Activated CD8-positive, alpha-beta memory T cell treated with anti-CD3 and anti-CD28 coated beads for 36 hours (primary cell): ENCODE measurements at regions not wholly inside any gene's neighbourhood (a gene's known extent, or its start where the extent isn't known, plus 50 kb on each side); places are given as distances from the start of the nearest gene placed in this dataset.
"Not testable (repeated sequence)": the region's sequence is repeated elsewhere in the genome, so short reads cannot be mapped to it uniquely, and the experiment has no call there.

Experiments
- CTCF ChIA-PET: fragments of 350-600 bp; sonication (Branson Sonifier 250); formaldehyde crosslinking; loops from one replicate; lab custom pipeline; 2021; ENCODE audit warnings: antibody characterized with exemption; lab: Charles Lee
- POLR2A ChIA-PET: fragments of 350-600 bp; sonication (Branson Sonifier 250); formaldehyde crosslinking; loops from one replicate; lab custom pipeline; 2021; ENCODE audit warnings: antibody characterized with exemption; lab: Charles Lee

DNA sequence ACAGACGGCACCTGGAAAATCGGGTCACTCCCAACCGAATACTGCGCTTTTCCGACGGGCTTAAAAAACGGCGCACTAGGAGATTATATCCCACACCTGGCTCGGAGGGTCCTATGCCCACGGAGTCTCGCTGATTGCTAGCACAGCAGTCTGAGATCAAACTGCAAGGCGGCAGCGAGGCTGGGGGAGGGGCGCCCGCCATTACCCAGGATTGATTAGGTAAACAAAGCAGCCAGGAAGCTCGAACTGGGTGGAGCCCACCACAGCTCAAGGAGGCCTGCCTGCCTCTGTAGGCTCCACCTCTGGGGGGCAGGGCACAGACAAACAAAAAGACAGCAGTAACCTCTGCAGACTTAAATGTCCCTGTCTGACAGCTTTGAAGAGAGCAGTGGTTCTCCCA is 64.5 kb downstream of the SLC30A10 start:
- CTCF ChIA-PET, POLR2A ChIA-PET: not testable (repeated sequence)

DNA sequence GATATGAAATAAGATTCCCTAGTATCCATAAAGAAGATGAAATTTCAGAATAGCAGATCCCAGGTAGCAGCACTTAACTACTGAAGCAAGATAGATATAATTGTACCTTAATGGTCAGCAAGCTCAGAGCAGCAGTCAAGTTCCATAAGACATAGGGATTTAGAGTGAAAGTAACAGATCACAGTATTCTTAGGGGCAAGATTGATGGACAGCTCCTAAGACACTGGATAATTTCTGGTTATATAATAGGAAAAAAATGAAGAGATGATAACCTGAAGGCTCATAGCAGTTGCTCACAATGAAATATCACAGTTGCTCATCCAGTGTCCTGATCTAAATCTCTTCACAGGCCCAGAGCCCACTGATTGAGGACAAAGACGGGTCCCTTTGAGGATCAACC is 66.0 kb downstream of the SLC30A10 start:
- ChIA-PET POLR2A (no interaction called here), CTCF (no interaction called here)

GRCh38 chr1:219858980-219859379 is 69.4 kb downstream of the SLC30A10 start:
- ChIA-PET POLR2A (no interaction called here), CTCF (no interaction called here)

GRCh38 chr1:219847215-219847855 is 81.0 kb downstream of the SLC30A10 start:
- ChIA-PET POLR2A (no interaction called here), CTCF (no interaction called here)

DNA sequence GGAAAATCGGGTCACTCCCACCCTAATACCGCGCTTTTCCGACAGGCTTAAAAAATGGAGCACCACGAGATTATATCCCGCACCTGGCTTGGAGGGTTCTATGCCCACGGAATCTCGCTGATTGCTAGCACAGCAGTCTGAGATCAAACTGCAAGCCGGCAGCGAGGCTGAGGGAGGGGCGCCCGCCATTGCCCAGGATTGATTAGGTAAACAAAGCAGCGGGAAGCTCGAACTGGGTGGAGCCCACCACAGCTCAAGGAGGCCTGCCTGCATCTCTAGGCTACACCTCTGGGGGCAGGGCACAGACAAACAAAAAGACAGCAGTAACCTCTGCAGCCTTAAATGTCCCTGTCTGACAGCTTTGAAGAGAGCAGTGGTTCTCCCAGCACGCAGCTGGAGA is 88.8 kb downstream of the SLC30A10 start:
- CTCF ChIA-PET, POLR2A ChIA-PET: not testable (repeated sequence)

- POLR2A ChIA-PET: no interaction called here
- CTCF ChIA-PET: no interaction called here
Observed at GRCh38 chr1:219837994-219838294, 90.4 kb downstream of the SLC30A10 start.

- ChIA-PET POLR2A (no interaction called here), CTCF (no interaction called here)
Observed at GRCh38 chr1:219837274-219837993, 90.9 kb downstream of the SLC30A10 start.

DNA sequence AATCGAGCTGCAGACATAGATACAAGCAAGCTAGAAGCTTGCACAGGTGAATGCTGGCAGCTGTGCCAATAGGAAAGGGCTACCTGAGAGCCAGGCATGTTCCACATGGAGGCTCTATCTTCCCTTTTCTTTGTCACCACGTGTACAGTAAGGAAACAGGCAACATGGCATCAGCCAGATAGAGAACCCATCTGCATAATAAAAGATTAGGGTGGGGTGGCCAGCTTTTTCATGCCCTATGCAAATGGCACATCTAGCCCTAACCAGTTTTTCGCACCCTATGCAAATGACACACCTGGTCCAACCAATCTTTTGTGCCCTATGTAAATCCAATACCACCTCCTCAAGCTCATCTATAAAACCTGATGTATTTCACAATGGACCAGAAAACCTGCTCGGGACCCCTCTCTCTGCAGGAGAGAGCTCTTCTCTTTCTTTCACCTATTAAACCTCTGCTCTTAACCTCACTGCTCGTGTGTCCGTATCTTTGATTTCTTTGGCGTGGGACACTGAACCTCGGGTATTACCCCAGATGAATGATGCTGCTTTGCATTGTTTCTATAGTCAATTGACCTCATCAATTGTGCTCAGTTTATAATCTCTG is 93.9 kb downstream of the SLC30A10 start:
- ChIA-PET CTCF (no interaction called here), POLR2A (no interaction called here)

DNA sequence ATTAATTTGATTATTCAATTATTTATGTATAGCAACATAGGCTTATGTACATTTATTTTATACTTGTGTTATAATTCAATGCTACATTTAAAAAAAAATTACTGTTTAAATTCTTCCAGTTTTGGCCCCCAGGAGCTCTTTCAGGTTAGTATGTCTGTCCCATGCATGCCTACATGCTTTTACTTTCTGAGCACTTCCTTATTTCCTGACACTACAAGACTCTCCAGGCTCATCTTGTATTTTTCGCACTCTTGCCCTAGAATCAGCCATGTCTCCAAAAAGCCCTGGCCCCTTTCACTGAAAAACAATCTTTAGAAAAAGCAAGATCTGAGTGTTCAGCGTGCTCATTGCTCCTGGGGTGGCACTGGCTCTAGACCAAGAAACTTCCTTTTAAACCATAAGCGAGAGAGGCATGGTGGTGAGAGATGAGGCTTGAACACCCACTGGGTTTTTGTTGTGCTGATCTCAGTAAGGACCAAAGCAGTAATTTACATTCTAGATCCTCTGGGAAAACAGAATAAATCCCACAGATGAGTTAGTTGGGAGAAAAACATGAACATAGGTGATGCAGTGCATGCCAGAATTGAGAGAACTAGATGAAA is 95.0 kb downstream of the SLC30A10 start:
- ChIA-PET CTCF (no interaction called here), POLR2A (no interaction called here)

- ChIA-PET POLR2A (no interaction called here), CTCF (no interaction called here)
Observed at GRCh38 chr1:219826290-219826689, 102.1 kb downstream of the SLC30A10 start.

GRCh38 chr1:219825355-219825754 is 103.0 kb downstream of the SLC30A10 start:
- ChIA-PET CTCF (no interaction called here), POLR2A (no interaction called here)

- ChIA-PET POLR2A (no interaction called here), CTCF (no interaction called here)
Observed at GRCh38 chr1:219824338-219824737, 104.0 kb downstream of the SLC30A10 start.

DNA sequence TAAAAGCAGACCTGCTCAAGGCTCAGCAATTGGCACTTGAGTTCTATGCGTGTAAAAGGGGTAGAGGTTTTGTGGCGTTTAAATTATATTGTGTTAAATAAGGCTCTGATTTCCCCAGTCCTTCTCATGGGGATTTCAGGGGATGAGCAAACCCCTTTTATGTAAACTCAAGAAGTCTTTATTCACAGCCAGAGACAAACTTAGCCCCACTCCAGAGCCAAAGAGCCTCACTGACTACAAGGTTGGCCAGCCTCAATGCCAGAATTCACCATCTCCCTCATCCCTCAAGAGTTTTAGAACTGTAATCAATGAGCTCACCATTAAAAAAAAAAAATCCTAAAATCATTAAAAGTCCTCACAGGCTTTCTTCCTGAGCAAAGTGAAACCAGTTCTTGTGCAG is 107.8 kb downstream of the SLC30A10 start:
- ChIA-PET CTCF (no interaction called here), POLR2A (no interaction called here)

GRCh38 chr1:219817914-219818313 is 110.4 kb downstream of the SLC30A10 start:
- POLR2A ChIA-PET: no interaction called here
- CTCF ChIA-PET: no interaction called here

GRCh38 chr1:219813294-219813693 is 115.1 kb downstream of the SLC30A10 start:
- ChIA-PET POLR2A (no interaction called here), CTCF (no interaction called here)

DNA sequence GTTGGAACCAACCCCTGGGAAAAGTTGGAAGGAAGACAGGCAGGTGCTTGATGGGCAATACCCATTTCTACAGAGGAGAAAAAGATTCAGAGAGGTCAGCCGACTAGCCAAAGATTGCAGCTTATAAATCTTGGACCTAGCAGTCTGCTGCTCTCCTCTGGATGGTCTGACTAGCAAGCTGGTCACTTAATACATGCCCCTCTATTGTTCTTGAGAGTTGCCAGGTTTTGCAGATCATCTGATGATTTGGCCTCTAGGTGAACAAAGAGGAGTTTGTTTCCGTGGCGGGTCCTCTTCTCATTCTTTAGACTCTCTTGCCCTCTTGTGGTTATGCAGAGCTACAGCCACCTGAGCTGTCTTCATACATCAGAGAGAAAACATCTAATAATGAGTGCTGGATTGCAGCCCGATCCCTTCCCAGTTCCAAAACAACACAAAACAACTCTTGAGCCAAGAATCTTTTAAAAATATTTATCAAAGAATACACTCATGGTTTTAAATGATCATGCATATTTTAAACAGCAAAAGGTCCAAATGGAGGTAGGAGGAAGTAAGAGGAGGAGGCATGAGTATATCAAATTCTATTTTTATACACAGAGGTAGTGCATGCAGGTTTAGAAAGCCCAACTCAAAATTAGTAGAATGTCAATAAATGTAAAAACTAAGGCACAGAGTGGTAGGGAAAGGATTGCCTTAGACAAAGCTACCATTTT is 115.7 kb downstream of the SLC30A10 start:
- ChIA-PET POLR2A (no interaction called here), CTCF (no interaction called here)

DNA sequence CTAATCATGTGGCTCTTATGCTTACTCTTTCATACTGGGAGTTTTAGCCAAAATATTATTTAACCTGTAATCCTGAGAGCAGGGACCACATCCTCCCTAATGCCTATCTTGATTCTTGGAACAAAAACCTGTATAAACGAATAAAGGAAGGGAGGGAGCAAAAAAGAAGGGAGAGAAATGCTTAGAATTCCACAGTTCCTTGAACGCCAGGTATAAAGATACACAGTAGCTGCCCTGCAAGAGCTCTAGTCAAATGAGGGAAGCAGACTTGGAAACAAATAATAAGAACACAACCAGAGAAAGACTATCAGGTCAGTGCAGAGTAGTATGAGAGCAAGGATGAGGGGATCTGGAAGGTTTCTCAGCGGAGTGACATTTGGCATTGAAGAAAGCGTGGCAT is 116.3 kb downstream of the SLC30A10 start:
- ChIA-PET CTCF (no interaction called here), POLR2A (no interaction called here)

- ChIA-PET POLR2A (no interaction called here), CTCF (interaction anchor here (0.6 kb wide), 1 partner anchor 1454 kb away, joined by 4 read pairs; no protein-coding TSS in a partner anchor)
Observed at GRCh38 chr1:219810451-219810850, 117.9 kb downstream of the SLC30A10 start.

DNA sequence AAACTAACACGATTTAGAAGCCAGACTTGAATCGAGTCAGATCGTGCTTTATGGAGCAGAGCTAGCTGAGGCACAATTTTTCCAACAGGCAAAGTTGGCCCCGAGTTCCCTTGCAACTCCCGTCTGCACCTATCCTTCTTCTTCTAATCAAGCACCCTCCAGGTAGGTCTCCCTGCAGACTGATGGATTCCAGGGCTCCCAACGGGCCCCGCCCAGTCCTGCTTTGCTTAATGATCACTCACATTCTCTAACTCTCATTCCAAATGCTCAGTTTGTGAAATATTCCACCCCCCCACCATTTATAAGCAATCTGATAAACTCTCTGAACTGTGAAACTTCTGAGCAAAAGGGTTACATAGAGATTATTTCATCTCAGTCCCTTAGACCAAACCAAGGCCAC is 119.6 kb downstream of the SLC30A10 start:
- POLR2A ChIA-PET: no interaction called here
- CTCF ChIA-PET: no interaction called here

DNA sequence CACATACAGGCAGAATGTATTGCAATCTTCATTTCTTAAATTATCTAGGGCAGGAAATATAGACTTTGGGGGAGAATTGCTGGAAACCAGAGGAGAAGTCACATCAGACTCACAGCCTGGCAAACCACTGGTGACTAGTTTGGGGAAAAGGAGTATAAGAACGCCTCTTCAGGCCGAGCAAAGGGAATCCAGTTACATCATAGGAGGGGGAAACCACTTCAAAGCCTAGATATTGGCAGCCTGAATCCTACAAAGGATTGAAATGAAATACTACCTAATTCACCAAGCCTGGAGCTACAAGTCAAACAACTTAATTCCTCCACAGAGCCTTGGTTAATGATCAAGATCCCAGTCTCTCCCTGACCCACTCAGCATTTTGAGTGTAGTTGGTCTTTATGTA is 121.7 kb downstream of the SLC30A10 start:
- CTCF ChIA-PET: no interaction called here
- POLR2A ChIA-PET: no interaction called here
